ENCODE measurements at regions not wholly inside any gene's neighbourhood (a gene's known extent, or its start where the extent isn't known, plus 50 kb on each side); places are given as distances from the start of the nearest gene placed in this dataset.

DNA sequence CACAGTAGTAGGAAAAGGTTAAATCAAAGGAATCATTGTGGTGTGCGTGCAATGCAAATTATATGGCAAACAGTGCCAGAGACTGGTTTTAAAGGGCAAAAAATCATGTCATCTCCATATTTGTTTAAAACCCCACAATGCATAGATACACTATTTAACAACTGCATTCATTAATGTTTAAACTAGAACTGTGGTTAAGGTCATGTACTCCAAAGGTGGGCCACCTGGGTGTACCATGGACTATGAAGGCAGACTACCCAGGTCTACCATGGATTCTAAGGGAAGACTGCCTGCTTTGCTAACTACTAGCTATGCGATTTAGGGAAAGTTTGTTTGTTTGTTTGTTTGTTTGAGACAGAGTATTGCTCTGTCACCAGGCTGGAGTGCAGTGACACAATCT is 356.3 kb downstream of the ZEB2 start:
- no peak for DNase-seq (ENCODE audit: low read depth in 1 of 2, low spot score in 1 of 2)

DNA sequence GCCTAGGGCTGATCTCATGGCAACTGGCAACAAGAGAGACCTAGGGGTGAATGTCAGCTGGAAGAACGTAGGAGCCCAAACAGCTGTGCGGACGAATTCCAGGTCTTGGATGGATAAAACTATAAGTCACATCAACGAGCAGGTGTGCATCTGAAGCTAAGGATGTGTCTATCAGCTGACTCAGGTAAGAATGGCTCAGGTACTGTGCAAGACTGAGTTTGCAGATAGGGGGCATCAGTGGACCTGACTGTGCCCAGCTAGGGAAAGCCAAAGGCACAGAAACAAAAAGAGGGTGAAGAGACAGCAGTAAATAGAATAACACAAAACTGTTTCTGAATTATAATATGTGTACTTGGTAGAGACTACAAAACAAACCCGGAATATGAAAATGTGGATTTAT is 357.3 kb downstream of the ZEB2 start:
- peak in 1 of 2 donors; percentile 22 for DNase-seq (ENCODE audit: low read depth in 1 of 2, low spot score in 1 of 2)

GRCh38 chr2:144161061-144161460 is 358.9 kb downstream of the ZEB2 start:
- no peak for DNase-seq (ENCODE audit: low read depth in 1 of 2, low spot score in 1 of 2)

GRCh38 chr2:144159240-144159639 is 360.7 kb downstream of the ZEB2 start:
- DNase-seq (ENCODE audit: low read depth in 1 of 2, low spot score in 1 of 2) = no peak

DNA sequence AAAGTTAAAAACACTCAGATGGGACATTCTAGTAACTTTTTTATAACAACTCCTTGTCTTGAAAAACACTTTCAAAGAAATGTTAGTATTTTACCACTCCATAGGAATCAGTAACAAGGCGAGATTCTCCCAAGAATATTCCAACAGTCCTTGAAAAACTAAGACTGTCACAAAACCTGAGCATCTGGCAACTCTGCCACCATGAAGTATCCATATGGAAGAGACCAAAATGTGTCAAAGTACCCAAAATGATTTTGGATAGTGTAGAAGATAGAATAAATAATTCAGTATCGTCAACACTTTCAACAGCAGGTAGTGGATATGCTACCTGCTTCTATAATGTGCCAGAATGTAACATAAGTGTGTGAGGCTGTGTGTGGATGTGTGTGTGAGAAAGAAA is 361.8 kb downstream of the ZEB2 start:
- no peak for DNase-seq (ENCODE audit: low read depth in 1 of 2, low spot score in 1 of 2)

DNA sequence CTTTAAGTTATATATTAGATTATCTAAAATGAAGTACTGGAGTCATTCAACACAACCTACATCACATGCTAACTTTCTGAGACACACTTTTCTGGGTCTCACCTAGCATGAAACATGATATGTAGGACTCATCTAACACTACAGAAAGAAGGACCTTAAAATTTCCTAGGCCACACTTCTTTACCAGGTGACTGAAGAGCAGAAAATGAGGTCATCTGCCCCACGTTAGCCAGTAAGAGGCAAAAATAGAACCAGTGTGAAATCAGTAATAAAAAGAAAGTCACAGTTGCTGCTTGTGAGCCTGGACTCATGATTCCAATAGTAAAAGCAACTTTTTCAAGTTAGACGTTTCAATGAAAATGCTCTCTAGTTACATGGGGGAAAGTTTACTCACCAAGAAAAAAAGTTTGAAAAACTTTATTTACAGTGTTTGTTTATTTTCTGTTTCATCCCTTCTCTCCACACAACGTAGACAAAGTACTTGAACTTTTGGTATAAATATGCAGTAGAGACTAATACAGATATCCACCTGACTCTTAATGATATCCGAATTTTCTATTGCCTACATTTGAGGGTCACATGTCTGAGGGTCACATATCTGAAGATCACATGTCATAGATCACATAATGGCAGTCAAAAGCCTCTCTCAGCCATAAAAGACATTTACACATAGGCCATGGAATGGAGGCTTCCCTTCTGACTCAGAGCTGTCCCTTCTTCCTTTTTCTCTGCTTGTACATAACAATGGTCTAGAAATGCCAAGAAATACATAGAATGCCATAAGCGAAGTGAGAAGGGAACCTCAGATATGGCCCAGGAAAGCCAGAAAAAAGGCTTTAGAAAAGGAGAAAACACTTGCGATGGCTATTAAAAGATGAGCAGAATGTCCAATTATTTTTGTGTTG is 362.9 kb downstream of the ZEB2 start:
- DNase-seq (ENCODE audit: low read depth in 1 of 2, low spot score in 1 of 2) = no peak

DNA sequence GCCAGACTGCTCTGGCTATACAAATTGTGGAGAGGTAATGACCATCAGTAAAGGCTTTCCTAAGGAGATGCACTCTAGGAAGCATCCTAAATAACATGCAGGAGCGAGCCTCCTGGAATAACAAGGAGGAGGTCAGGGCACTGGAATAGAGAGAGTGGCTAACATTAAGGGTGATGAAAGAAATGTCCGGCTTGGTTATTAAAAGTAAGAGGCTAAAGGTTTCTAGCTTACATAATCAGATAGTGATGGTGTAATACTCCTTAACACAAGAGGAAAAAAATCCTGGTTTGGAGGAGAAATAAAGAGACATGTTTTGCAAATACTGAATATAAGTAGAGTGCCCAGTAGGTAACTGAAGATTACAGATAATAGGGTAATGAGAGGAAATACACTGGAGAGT is 365.7 kb downstream of the ZEB2 start:
- no peak for DNase-seq (ENCODE audit: low read depth in 1 of 2, low spot score in 1 of 2)

DNA sequence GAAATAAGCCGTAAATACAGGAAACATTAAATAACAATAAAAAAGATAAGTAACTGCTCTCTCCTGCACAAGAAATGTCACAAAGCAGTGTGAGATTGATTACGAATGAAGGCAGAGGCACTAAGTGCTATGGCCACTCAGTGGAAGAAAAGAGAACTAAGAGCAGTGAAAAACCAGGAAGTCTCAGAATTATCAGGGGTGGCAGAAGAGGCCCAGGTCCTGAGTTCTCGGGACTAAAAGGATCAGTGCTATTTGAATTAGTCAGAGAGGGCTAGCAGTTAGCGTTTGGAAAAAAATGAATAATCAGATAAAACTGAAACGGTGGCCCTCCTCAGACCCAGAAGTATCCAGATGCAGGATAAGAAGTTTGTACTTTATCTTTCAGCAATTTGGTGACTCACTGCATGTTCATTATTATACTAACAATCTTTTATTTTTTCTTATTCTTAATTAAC is 367.1 kb downstream of the ZEB2 start:
- no peak for DNase-seq (ENCODE audit: low read depth in 1 of 2, low spot score in 1 of 2)

GRCh38 chr2:144151851-144152250 is 368.1 kb downstream of the ZEB2 start:
- no peak for DNase-seq (ENCODE audit: low read depth in 1 of 2, low spot score in 1 of 2)

DNA sequence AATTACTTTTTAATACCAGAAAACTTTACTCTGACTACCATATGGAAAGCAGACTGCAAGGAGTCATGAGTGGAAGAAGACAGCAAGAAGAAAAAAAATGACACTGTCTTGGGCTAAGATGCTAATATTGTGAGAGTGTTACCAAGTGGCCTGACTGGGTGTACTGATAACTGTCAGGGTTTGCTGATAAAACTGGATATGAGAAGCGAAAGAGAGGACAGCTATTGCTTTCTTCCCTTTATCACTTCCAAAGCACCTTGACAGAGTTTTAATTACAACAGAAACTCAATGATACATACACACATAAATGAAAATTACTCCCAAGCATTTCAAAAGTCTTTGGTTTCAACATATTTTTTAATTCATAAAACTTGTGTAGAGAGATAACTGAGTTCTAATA is 368.5 kb downstream of the ZEB2 start:
- no peak for DNase-seq (ENCODE audit: low read depth in 1 of 2, low spot score in 1 of 2)

GRCh38 chr2:144147356-144147755 is 372.6 kb downstream of the ZEB2 start:
- no peak for DNase-seq (ENCODE audit: low read depth in 1 of 2, low spot score in 1 of 2)

DNA sequence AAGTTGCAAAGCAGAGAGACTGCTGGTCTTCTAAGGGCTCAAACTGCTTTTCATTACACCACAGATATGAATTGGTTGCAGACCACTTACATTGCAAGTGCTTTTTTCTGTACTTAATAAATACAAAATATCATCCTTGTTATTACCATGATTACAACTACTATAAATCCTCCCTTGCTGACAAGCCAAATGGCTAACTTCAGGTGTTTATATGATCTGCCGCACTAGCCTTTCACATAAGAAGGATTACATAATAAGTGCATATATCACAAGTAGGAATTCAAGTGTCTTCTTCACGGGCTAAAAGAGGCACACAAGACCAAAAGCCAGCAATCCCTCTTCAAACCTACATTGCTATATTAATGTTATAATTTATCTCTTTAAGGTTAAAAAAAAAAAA is 373.0 kb downstream of the ZEB2 start:
- DNase-seq (ENCODE audit: low read depth in 1 of 2, low spot score in 1 of 2) = no peak

GRCh38 chr2:144146076-144146475 is 373.8 kb downstream of the ZEB2 start:
- no peak for DNase-seq (ENCODE audit: low read depth in 1 of 2, low spot score in 1 of 2)

GRCh38 chr2:144143294-144144151 is 376.4 kb downstream of the ZEB2 start:
- no peak for DNase-seq (ENCODE audit: low read depth in 1 of 2, low spot score in 1 of 2)

GRCh38 chr2:144140891-144141290 is 379.0 kb downstream of the ZEB2 start:
- DNase-seq (ENCODE audit: low read depth in 1 of 2, low spot score in 1 of 2) = no peak

GRCh38 chr2:144137705-144138428 is 382.1 kb downstream of the ZEB2 start:
- DNase-seq (ENCODE audit: low read depth in 1 of 2, low spot score in 1 of 2) = no peak

- no peak for DNase-seq (ENCODE audit: low read depth in 1 of 2, low spot score in 1 of 2)
These were observed 382.6 kb downstream of the ZEB2 start for GRCh38 chr2:144137272-144137671.

DNA sequence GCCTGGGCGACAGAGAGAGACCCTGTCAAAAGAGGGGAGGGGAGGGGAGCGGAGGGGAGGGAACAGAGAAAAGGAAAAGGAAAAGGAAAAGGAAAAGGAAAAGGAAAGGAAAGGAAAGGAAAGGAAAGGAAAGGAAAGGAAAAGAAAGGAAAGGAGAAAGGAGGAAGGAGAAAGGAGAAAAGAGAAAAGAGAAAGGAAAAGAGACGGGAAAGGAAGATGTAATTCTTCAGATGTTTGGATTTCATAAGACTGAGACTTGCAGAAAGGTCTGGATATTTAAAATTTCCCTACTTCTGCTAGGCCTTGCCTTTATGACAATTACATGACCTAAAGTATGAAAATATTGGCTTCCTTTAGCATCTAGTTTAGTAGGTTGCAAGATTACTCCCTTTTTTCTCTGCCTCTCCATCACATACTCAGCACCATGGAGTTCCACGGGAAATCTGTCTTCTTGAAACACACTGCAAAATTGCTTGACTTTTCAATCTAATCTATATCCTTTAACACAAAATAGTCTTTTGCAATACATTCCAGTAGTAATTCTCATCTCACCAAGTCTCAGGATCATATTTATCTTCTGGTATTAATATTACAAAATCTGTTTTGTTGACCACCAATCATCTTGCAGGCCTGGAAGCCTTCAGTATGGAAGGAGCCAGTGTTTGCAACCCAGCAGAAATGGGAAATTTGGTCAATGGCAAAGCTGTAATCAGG is 383.5 kb downstream of the ZEB2 start:
- no peak for DNase-seq (ENCODE audit: low read depth in 1 of 2, low spot score in 1 of 2)

DNA sequence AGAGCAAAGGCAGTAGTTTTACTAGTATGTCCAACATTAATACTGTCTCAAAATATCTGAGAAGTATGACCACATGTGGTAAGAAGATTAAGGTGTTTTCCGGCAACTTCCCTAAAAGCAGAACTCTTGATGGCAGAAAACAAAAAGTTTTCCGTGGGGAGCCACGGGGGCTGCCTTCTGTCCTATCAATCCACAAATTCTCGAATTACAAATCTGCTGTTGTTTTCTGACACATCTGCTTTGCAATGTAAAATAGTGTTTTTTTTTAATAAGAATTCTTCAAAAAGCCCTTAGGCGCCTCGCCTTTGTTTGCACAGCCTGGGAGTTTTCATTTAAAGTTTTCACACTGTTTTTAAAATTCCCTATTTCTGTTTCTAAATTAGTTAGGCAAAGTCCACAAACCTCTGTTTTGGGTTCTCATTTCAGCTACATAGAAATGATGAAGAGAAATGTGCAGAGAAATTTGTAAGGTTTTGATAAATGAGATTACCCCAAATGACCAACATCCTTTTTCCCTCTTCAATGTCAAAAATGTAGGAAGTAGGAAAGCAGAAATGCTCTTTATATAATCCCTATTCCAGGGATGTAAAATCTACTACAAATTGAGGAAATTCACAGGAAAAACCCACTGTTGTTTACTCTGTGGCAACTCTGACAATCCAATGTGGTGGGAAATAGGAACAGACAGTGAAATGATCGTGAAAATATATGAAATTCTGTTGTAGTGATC is 385.8 kb downstream of the ZEB2 start:
- no peak for DNase-seq (ENCODE audit: low read depth in 1 of 2, low spot score in 1 of 2)

DNA sequence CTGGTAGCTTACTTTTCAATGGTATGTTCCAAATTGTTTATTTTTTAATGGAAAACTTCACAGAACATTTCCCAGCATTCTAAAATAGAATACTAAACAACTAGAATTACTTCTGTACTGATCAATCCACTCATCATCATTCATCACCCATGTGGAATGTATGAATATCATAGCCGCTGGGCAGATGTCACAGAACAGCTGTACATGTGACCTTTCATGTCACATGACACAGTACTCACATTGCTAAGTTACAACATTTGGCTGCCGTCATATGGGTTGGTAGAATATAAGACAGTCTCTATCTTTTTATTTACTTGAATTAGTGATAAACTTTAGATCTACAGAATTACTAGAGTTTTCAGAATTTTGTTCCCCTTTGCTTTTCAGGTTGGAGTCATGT is 387.6 kb downstream of the ZEB2 start:
- no peak for DNase-seq (ENCODE audit: low read depth in 1 of 2, low spot score in 1 of 2)
